CD14-positive monocyte (primary cell): ENCODE measurements at regions not wholly inside any gene's neighbourhood (a gene's known extent, or its start where the extent isn't known, plus 50 kb on each side); places are given as distances from the start of the nearest gene placed in this dataset.

Experiments
- DNase-seq, 3 donors: peaks; one replicate each; pipeline ENCODE4 v3.0.0-alpha.2; 2011 to 2022
- H2AFZ ChIP-seq: 2 replicates; pipeline ENCODE4 v1.6.0; 2012; ENCODE audit warnings: mild to moderate bottlenecking, low read depth, low read length, inconsistent platforms; ENCODE audit not compliant: insufficient read depth, poor library complexity, severe bottlenecking
- H3K27ac ChIP-seq, 2 donors: 1 replicate in 1 of 2; 2 replicates in 1 of 2; pipeline ENCODE4 v1.5.1; 2012 to 2013; ENCODE audit warnings: low read length in 2 of 2, control low read depth in 1 of 2, inconsistent platforms in 1 of 2, low read depth in 1 of 2, mild to moderate bottlenecking in 1 of 2
- H3K27me3 ChIP-seq, 2 donors: one replicate each; pipeline versions ENCODE4 v1.6.0 to v1.6.1; 2011 to 2013; ENCODE audit warnings: low read length in 2 of 2; ENCODE audit not compliant: control insufficient read depth in 2 of 2, insufficient read depth in 2 of 2
- H3K36me3 ChIP-seq, 2 donors: replicated peaks in 1 of 2; 1 replicate in 1 of 2; 2 replicates in 1 of 2; pipeline versions ENCODE4 v1.5.1 to v1.6.1; 2012 to 2013; ENCODE audit warnings: low read length in 2 of 2, control low read depth in 1 of 2, inconsistent platforms in 1 of 2, mild to moderate bottlenecking in 1 of 2; ENCODE audit not compliant: insufficient read depth in 2 of 2, control insufficient read depth in 1 of 2
- H3K4me1 ChIP-seq, 2 donors: 1 replicate in 1 of 2; 2 replicates in 1 of 2; pipeline versions ENCODE4 v1.5.1 to v1.6.1; 2012 to 2013; ENCODE audit warnings: low read length in 2 of 2, control low read depth in 1 of 2, inconsistent platforms in 1 of 2, mild to moderate bottlenecking in 1 of 2, moderate library complexity in 1 of 2; ENCODE audit not compliant: insufficient read depth in 2 of 2, control insufficient read depth in 1 of 2
- H3K4me2 ChIP-seq: replicated peaks from 2 replicates; pipeline ENCODE3; 2012; ENCODE audit warnings: low read length, moderate library complexity, mild to moderate bottlenecking; ENCODE audit not compliant: poor library complexity, severe bottlenecking; ENCODE audit errors: extremely low read depth
- H3K4me3 ChIP-seq, 3 experiments: fragments of 200-600 bp in 1 of 3; sonication (generic) in 1 of 3; replicated peaks in 1 of 3; 1 replicate in 2 of 3; 2 replicates in 1 of 3; pipeline ENCODE4 v1.5.1; 2011 to 2013; ENCODE audit warnings: low read length in 3 of 3, mild to moderate bottlenecking in 3 of 3, control low read depth in 2 of 3, low read depth in 2 of 3, inconsistent platforms in 1 of 3, moderate library complexity in 1 of 3
- H3K79me2 ChIP-seq: 2 replicates; pipeline ENCODE4 v1.6.0; 2012; ENCODE audit warnings: mild to moderate bottlenecking, control low read depth, inconsistent platforms, low read length, moderate library complexity; ENCODE audit not compliant: insufficient read depth
- H3K9ac ChIP-seq: 2 replicates; pipeline ENCODE4 v1.6.0; 2017; ENCODE audit warnings: low read length, mild to moderate bottlenecking; ENCODE audit not compliant: insufficient read depth, poor library complexity, severe bottlenecking
- H3K9me3 ChIP-seq, 2 donors: replicated peaks in 1 of 2; 1 replicate in 1 of 2; 2 replicates in 1 of 2; pipeline versions ENCODE4 v1.5.1 to v1.6.1; 2012 to 2013; ENCODE audit warnings: low read length in 2 of 2, control low read depth in 1 of 2; ENCODE audit not compliant: control insufficient read depth in 1 of 2, insufficient read depth in 1 of 2
- H4K20me1 ChIP-seq: 2 replicates; pipeline ENCODE4 v1.6.0; 2012; ENCODE audit warnings: mild to moderate bottlenecking, low read length, control low read depth, moderate library complexity; ENCODE audit not compliant: insufficient read depth
- H3K27ac Mint-ChIP-seq, 7 donors: one replicate each; pipeline ENCODE4 v1.8.0; 2020; ENCODE audit warnings: mild to moderate bottlenecking in 7 of 7, mixed read lengths in 7 of 7, moderate library complexity in 6 of 7, inconsistent platforms in 2 of 7
- H3K27me3 Mint-ChIP-seq, 3 donors: one replicate each; pipeline ENCODE4 v1.8.0; 2021 to 2022; ENCODE audit warnings: low read depth in 3 of 3, mild to moderate bottlenecking in 3 of 3, mixed read lengths in 3 of 3, moderate library complexity in 3 of 3, inconsistent platforms in 1 of 3
- H3K36me3 Mint-ChIP-seq, 2 donors: one replicate each; pipeline ENCODE4 v1.8.0; 2020; ENCODE audit warnings: mixed read lengths in 2 of 2, inconsistent platforms in 1 of 2, mild to moderate bottlenecking in 1 of 2
- H3K4me1 Mint-ChIP-seq: one replicate; pipeline ENCODE4 v1.8.0; 2020; ENCODE audit warnings: mild to moderate bottlenecking, mixed read lengths
- H3K4me3 Mint-ChIP-seq, 2 donors: one replicate each; pipeline ENCODE4 v1.8.0; 2020; ENCODE audit warnings: mild to moderate bottlenecking in 2 of 2, mixed read lengths in 2 of 2, moderate library complexity in 1 of 2
- H3K9me3 Mint-ChIP-seq, 7 donors: one replicate each; pipeline ENCODE4 v1.8.0; 2020 to 2022; ENCODE audit warnings: mixed read lengths in 7 of 7, mild to moderate bottlenecking in 6 of 7, moderate library complexity in 6 of 7, inconsistent platforms in 2 of 7
- intact Hi-C, 2 donors: fragments of 100-400 bp; cut with micrococcal nuclease; formaldehyde crosslinking; loops; one replicate each; pipeline versions ENCODE4 v1.15.0 to v1.15.1; 2023
- TF ChIP-seq, protein P1 (sequence below): fragments of 200-600 bp; IDR thresholded peaks from one replicate; pipeline ENCODE4 v1.8.0; 2022; ENCODE audit warnings: antibody characterized with exemption, mild to moderate bottlenecking

DNA sequence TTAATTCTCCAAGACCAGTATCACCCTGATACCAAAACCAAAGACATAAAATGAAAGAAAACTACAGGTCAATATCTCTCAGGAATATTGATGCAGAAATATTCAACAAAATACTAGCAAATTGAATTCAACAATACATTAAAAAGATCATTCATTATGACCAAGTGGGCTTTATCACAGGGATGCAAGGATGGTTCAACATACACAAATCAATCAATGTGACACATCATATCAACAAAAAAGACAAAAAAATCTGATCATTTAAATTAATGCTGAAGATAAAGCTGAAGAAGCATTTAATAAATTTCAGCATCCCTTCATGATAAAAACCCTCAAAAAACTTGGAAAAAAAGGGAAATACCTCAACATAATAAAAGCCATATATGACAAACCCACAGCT, 341.4 kb downstream of the GUCY2F start:
- H3K27ac ChIP-seq = no peak overlapping the region
- H3K9me3 ChIP-seq = peaks cover 0 to 7% of the 10 kb centered on the region in 2 donors
- H3K9ac ChIP-seq = no peak overlapping the region
- H3K4me2 ChIP-seq = no peak overlapping the region
- Mint-ChIP-seq H3K36me3 (no peaks in the 10 kb centered on the region), H3K4me3 (no peak overlapping the region), H3K27me3 (peaks cover 0 to 1% (median under 1%) of the 10 kb centered on the region in 3 donors), H3K9me3 (peaks cover 0 to 20% (median 10%) of the 10 kb centered on the region in 7 donors), H3K4me1 (no peaks in the 10 kb centered on the region), H3K27ac (no peak overlapping the region)
- H4K20me1 ChIP-seq = no peaks in the 10 kb centered on the region
- no peak for DNase-seq
- TF ChIP-seq, protein P1, sequence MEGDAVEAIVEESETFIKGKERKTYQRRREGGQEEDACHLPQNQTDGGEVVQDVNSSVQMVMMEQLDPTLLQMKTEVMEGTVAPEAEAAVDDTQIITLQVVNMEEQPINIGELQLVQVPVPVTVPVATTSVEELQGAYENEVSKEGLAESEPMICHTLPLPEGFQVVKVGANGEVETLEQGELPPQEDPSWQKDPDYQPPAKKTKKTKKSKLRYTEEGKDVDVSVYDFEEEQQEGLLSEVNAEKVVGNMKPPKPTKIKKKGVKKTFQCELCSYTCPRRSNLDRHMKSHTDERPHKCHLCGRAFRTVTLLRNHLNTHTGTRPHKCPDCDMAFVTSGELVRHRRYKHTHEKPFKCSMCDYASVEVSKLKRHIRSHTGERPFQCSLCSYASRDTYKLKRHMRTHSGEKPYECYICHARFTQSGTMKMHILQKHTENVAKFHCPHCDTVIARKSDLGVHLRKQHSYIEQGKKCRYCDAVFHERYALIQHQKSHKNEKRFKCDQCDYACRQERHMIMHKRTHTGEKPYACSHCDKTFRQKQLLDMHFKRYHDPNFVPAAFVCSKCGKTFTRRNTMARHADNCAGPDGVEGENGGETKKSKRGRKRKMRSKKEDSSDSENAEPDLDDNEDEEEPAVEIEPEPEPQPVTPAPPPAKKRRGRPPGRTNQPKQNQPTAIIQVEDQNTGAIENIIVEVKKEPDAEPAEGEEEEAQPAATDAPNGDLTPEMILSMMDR = no peak
- H3K79me2 ChIP-seq = no peaks in the 10 kb centered on the region
- no peak overlapping the region for H3K4me3 ChIP-seq
- intact Hi-C loops = no loop called here
- H2AFZ ChIP-seq = no peak overlapping the region
- no peaks in the 10 kb centered on the region for H3K36me3 ChIP-seq
- H3K27me3 ChIP-seq = no peaks in the 10 kb centered on the region
- H3K4me1 ChIP-seq = no peaks in the 10 kb centered on the region

DNA sequence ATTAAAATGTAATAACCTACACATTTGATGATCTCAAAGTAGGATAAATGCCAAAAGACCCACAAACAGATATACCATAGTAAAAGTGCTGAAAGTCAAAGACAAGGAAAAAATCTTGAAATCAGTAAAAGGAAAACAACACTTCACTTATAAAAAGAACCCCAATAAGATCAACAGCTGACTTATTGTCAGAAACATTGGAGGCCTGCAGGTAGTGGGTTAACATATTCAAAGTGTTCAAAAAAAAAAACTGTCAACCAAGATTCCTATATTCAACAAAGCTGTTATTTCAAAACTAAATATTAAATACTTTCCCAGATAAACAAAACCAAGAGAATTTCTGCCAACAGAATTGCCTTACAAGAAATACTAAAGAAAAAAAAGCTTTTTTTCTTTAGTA, 347.1 kb downstream of the GUCY2F start:
- intact Hi-C loops = no loop called here
- Mint-ChIP-seq H3K27ac (no peak overlapping the region), H3K4me3 (no peak overlapping the region), H3K4me1 (no peaks in the 10 kb centered on the region), H3K27me3 (peaks cover 0 to 1% (median 0%) of the 10 kb centered on the region in 3 donors), H3K9me3 (peaks cover 0 to 18% (median 4%) of the 10 kb centered on the region in 7 donors), H3K36me3 (no peaks in the 10 kb centered on the region)
- Histone ChIP-seq H3K9me3 (peaks cover 0 to 10% of the 10 kb centered on the region in 2 donors), H3K4me2 (no peak overlapping the region), H3K27ac (no peak overlapping the region), H3K4me1 (no peaks in the 10 kb centered on the region), H3K27me3 (no peaks in the 10 kb centered on the region), H3K9ac (no peak overlapping the region), H2AFZ (no peak overlapping the region), H4K20me1 (no peaks in the 10 kb centered on the region), H3K36me3 (no peaks in the 10 kb centered on the region), H3K79me2 (no peaks in the 10 kb centered on the region), H3K4me3 (no peak overlapping the region)
- TF ChIP-seq, protein P1 = no peak
- DNase-seq = no peak
